22Rv1 (cell line): ENCODE measurements at regions not wholly inside any gene's neighbourhood (a gene's known extent, or its start where the extent isn't known, plus 50 kb on each side); places are given as distances from the start of the nearest gene placed in this dataset.

ENCODE experiments used
- H3K27ac ChIP-seq: fragments of 450-650 bp; 2 replicates; pipeline ENCODE4 v1.5.1; 2017
- ZFX ChIP-seq: fragments of 450-650 bp; IDR thresholded peaks from 2 replicates; pipeline ENCODE4 v1.6.1; 2017; ENCODE audit warnings: antibody characterized with exemption, borderline replicate concordance
- TF ChIP-seq, protein P1 (sequence below): fragments of 450-650 bp; IDR thresholded peaks from 2 replicates; pipeline ENCODE4 v1.5.1; 2017; ENCODE audit warnings: mild to moderate bottlenecking

DNA sequence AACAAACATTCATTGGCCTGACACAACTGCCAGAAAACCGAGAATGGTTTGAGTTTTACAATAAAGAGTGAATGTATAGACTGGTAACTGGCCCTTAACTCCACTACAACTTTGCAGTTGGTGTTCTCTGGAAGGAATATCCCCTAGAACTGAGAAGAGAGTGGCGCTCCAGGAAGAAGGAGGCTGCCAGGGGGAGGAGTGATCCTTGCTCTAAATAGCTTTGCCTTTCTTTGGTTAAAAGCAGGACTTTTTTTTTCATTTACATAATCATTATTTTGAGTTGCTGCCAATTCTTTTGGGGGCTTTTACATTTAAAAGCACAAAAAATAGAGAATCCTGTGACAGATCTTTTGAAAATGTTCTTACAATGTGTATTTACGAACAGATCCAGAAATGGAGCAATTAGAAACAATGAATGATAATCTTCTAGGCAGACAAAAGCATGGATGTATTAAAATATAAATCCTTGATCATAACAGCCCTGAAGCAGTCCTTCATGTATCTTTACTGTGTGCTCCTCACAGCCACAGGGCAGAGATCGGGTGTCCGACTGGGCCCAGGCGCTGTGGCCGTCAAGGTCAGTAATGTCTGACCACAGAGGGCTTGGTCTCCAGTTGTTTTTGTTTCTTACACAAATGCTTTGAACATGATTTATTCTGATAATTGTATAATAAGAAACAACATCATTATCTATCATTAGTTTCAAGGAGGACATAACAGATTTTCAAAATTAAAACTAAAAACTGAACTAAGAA, 612.2 kb downstream of the HDGFL1 start:
- no peak overlapping the region for H3K27ac ChIP-seq
- no peak for TF ChIP-seq ZFX
- TF ChIP-seq, protein P1, sequence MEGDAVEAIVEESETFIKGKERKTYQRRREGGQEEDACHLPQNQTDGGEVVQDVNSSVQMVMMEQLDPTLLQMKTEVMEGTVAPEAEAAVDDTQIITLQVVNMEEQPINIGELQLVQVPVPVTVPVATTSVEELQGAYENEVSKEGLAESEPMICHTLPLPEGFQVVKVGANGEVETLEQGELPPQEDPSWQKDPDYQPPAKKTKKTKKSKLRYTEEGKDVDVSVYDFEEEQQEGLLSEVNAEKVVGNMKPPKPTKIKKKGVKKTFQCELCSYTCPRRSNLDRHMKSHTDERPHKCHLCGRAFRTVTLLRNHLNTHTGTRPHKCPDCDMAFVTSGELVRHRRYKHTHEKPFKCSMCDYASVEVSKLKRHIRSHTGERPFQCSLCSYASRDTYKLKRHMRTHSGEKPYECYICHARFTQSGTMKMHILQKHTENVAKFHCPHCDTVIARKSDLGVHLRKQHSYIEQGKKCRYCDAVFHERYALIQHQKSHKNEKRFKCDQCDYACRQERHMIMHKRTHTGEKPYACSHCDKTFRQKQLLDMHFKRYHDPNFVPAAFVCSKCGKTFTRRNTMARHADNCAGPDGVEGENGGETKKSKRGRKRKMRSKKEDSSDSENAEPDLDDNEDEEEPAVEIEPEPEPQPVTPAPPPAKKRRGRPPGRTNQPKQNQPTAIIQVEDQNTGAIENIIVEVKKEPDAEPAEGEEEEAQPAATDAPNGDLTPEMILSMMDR = no peak

DNA sequence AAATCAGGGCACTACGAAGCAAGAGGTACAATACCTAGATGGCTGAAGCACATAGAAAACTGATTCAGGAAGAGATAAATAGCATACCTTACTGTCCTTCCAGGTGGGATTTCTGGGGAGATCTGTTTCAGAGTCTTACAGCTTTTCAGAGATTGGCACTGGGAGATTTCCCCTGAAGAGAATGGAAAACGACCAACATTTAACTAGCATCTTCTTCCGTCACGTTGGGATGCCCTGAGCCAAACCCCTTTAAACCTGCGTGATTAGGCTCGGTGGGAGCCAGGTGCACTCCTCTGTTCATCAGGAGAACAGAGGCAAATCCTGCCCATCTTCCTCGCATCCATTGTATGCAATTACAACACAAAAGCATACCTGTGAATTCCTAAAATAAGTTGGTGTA, 614.5 kb downstream of the HDGFL1 start:
- TF ChIP-seq, protein P1 = no peak
- TF ChIP-seq ZFX = no peak
- no peak overlapping the region for H3K27ac ChIP-seq

DNA sequence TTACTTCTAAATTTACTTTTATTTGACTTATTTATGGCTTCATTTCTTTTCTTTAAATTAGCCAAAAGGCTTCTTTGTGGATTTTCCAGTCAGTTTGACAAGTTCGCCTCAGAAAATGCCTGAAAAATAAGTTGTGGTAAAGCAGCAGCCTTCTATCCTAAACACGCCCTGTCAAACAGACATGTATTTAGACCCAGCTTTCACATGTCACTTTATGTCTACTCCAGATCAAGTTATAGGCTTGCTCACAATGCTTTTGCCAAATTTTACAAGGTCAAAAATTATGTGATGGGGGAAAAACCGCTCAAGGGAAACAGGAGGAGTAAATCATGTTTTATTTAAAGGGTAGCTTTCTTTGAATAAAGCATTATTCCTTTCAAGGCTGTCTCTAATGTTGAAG, 615.0 kb downstream of the HDGFL1 start:
- no peak overlapping the region for H3K27ac ChIP-seq
- TF ChIP-seq, protein P1 = no peak
- TF ChIP-seq ZFX = no peak

DNA sequence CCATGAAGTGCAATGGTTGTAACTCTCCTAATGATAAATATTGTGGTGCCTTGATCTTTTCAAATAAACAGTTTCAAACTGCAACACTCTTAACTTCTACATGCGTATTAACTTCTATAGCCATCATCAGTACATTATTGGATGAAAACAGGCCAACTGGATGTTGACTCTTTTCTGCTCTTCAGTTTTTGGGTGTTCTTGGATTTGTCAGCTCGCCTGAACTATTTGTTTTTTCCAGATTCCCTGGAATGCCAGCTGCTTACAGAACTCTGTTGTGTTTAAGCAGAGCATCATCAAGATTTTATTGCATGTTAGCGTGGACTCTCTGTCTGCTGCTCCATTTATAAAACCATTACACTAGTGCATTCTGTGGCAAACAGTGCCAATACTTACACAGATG, 626.1 kb downstream of the HDGFL1 start:
- TF ChIP-seq, protein P1 = no peak
- no peak for TF ChIP-seq ZFX
- no peak overlapping the region for H3K27ac ChIP-seq

DNA sequence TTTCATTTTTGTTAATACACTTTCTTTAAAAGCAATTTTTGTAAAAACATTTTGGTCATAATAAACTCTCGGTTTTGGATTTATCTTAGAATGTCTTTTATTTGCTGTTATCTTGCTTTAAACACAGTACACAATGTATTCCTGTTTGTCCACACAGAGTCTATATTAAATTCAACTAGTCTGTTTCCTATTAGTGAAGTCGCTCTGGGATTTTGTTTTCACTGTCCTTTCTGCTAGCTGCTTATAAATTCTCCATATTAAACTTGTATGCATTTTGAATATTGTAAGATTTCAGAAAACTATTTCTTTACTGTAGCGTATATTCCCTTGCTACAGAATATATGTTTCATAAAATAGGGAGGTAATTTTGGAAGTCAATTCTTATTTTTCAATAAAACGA, 630.2 kb downstream of the HDGFL1 start:
- TF ChIP-seq, protein P1 = no peak
- TF ChIP-seq ZFX = no peak
- no peak overlapping the region for H3K27ac ChIP-seq

DNA sequence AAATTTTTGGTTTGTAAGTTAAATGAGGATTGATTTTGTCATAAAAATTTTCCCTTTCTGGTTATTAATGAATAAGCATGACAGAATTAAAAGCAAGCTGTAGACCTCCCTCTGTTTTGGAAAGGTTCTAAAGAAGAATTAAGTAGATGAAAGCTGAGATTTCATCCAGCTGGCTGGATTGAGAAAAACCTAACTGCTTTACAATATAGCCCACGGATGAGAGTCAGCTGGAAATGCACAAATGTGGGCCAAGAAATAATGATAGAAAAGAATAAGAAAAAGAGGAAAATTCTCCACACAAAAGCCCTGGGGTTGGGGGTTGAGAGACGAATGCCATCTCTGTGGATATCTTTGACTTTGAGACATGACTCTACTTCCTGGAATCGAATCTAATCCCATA, 631.6 kb downstream of the HDGFL1 start:
- TF ChIP-seq, protein P1 = no peak
- TF ChIP-seq ZFX = no peak

DNA sequence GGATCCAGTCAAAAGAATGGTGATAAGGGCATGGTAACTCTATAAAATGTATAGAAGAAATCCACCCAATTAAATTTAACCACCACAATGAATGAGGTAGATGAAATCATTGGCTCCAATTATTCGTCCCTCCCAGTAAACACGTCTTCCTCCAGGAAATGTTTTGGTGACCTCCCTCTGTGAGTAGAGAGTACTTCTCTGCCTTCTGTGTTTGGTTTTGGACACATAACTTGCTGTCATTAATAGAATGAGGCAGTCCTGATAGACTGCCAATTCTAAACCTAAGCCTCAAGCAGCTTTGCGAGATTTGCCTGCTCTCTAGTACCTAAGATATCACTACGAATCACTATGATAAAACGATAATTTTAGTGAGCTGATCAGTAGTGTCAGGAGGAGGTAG, 632.8 kb downstream of the HDGFL1 start:
- no peak overlapping the region for H3K27ac ChIP-seq
- TF ChIP-seq, protein P1 = no peak

More for the DNA sequence above, 631.6 kb downstream of the HDGFL1 start:
- H3K27ac ChIP-seq = no peak overlapping the region
